ENCODE measurements at regions not wholly inside any gene's neighbourhood (a gene's known extent, or its start where the extent isn't known, plus 50 kb on each side); places are given as distances from the start of the nearest gene placed in this dataset.

- DNase-seq (ENCODE audit: low spot score), result no peak
These were observed 125.2 kb upstream of the STEAP4 start for GRCh38 chr7:88431882-88432281.

DNA sequence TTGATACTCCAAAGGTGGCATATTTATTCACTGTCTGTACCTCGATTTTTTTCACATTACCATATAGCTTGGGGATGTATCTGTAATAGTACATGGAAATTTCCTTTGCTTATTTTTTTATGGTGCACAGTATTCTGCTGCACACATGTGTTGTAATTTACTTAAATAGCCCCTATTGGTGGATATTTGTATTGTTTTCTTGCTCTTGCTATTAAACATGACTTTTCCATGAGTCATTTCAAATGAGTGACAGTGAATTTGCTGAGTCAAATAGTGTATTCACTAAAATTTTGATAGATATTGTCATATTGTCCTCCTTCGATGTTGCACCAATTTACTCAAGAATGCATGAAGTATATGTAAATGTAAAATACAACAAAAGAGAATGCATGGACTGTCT, 122.7 kb upstream of the STEAP4 start:
- DNase-seq (ENCODE audit: low spot score), result no peak

GRCh38 chr7:88402529-88402928, 95.8 kb upstream of the STEAP4 start:
- DNase-seq (ENCODE audit: low spot score), result no peak

DNA sequence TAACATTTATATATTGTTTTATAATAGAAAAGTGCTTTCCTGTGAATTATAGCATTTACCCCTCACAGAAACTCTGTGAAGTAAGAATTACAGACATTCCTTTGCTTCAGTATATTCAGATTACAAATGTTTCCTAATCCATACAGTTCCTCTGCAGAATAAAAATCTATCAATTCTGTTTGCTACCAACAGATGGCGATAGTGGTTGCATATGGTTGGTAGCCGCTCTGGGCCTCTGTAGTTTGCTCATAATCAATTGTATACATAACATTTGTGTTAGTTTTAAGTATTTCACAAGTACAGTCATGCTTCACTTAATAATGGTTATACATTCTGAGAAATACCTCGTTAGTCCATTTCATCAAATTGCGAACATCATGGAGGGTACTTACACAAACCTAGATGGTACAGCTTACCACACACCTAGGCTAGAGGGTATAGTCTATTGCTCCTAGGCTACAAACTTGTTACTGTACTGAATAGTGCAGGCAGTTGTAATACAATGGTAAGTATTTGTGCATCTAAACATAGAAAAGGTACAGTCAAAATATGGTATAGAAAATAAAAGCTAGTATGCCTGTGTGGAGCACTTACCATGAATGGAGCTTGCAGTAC, 94.4 kb upstream of the STEAP4 start:
- peak; percentile 69 for DNase-seq (ENCODE audit: low spot score)

DNA sequence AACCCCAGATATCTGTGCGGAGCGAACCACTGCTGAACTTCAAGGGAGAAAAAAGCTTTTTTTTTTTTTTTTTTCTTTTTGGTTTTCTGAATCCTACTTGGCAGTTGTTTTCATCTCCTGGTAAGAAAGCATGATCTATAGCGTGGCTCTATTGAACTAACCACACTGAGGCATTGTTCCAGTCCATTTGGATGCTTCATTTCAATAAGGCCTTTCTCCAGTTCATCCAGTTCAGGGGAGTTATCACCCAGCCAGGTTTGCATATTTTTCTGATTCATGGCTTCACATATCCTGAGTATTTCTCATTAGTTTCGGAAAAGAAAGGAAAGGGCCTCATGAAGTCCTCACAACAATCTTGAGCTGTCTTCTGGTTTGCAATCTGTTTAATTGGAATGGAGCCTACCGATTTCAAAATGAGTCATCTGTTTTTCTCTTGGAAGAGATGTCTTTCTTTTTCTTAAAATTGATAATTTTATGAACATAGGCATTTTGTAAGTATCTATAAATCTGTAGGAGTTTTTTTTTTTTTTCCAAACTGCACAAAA, 93.1 kb upstream of the STEAP4 start:
- DNase-seq (ENCODE audit: low spot score), result no peak

- DNase-seq (ENCODE audit: low spot score), result no peak
These were observed 92.3 kb upstream of the STEAP4 start for GRCh38 chr7:88399036-88399435.

DNA sequence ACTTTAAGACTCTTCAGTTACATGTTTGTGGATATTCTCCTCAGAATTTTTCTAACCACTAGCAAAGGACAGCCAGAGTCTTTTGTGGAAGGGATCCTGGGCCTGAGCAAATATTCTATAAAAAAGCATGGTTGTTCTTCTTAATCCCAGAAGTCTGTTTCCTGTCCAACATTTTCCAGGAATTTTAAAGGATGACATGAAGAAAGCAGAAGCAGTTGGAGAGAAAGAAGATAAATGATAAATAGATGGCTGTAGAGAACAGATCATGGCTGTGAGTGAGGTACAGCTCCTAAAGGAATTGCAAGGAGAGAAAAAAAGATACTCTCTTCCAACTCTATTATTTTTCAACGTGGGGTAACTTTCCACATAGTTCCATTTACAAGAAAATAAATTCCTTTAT, 91.8 kb upstream of the STEAP4 start:
- no peak for DNase-seq (ENCODE audit: low spot score)

- DNase-seq (ENCODE audit: low spot score), result no peak
These were observed 90.2 kb upstream of the STEAP4 start for GRCh38 chr7:88396948-88397322.

- peak; percentile 34 for DNase-seq (ENCODE audit: low spot score)
These were observed 89.7 kb upstream of the STEAP4 start for GRCh38 chr7:88396295-88396947.

DNA sequence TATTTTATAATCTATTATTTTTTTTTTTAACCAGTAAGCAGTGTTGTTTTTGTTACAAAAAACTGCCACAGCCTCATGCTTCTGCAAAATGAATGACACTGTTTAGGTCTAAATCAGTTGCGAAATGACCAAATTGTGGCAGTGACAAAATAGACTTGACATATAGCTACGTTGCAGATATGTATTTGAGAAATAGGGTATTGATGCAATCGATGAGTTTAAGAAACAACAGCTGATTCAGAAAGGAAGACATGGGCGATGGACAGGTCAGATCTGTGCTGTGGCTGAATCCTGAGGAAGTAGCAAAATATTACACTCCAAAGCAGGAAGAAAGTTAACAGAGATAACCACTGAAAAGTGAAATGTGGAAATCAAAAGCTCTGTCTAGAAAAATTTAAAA, 89.0 kb upstream of the STEAP4 start:
- no peak for DNase-seq (ENCODE audit: low spot score)

DNA sequence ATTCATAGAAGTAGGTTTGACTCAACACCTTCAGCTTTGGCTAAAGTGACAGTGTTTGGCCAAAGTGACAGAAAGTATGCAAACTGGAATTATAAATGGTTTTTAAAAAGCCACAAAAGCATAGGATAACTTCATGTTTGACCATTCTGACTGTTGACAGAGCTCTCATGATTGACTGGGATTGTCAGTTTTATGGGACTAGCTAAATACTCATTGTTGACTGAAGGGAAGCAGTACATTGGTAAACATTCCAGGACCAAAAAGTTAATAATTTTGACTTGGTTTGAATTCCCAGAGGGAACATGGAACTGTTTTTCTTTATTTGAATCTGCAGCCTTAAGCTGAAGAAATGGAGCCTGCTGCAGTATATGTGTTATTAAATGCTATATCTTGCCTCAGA, 84.6 kb upstream of the STEAP4 start:
- DNase-seq (ENCODE audit: low spot score), result no peak

DNA sequence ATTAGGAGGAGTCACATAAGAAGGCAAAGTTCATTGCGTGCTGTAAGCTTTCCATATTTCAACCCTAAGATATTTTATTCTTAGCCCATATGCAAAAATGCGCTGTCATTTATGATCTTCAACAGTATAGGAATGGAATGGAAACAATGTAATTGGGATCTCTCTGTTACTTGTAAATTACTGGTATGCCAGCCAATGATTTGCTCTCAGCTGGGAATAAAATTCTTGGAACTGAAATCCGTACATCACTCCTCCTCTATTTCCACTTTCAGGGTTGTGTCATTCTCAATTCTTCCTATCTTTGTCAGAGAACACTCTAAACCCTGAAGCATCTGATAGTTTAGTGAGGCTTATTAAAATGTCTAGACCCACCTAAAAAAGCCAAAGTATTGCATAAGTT, 80.7 kb upstream of the STEAP4 start:
- no peak for DNase-seq (ENCODE audit: low spot score)

DNA sequence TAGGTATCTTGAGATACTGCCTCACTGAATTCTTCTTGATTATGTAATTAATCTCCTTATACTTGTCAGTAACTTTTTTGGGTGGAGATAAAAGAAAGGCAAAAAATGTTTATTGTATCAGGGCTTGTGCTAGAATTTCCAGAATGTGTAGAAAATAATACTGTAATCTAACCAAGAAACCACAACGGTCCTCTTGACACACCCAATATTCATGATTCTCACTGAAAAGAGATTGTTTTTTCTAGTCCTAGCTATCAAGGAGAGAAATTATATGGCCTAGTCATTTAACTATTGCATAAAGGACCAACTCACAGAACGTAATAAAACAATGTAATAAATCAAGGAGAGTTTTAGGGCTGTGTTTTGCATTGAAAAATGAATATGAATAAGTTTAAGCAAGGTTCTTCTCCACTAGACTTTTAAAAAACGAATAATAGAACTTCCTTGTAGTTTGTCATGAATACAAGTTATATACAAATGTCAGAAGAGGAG, 80.0 kb upstream of the STEAP4 start:
- no peak for DNase-seq (ENCODE audit: low spot score)

DNA sequence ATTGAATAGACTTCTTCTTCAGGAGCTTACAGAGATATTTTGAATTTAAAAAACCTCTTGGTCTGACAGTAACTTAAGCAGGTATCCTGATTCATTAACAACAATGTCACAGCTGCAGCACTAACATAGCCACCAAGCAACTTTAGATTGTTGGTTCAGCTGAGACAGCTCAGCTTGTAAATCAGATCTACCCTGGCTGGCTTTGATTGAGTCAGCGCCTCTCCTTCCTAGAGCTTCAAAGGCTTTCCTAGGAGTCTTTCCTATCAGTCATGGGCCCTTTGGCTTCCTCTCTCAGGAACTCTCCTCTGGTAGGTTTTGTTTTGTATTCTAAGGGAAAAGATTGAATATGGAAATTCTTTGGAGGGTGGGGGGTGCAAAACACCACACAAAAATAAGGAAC, 70.7 kb upstream of the STEAP4 start:
- no peak for DNase-seq (ENCODE audit: low spot score)

GRCh38 chr7:88368686-88369085, 62.0 kb upstream of the STEAP4 start:
- DNase-seq (ENCODE audit: low spot score), result no peak

DNA sequence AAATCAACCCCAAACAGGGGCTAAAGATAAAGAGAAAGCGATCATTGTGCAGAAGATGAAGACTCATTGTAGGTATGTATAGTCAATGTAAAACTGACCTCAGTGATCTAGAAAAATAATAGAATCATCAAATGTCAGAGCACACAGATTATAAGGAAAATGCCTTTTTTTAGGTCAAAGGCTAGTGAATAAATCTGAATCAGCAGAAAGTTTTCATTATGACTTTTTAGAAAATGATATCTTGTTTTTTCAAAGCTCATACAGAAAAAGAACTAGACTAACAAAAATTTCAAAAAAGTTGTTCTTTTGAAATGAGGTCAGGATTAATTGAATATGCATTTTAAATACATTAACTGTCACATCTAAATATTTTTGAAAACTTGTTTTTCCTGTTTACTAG, 60.2 kb upstream of the STEAP4 start:
- no peak for DNase-seq (ENCODE audit: low spot score)

GRCh38 chr7:88363869-88364268, 57.2 kb upstream of the STEAP4 start:
- DNase-seq (ENCODE audit: low spot score), result no peak

GRCh38 chr7:88363249-88363648, 56.6 kb upstream of the STEAP4 start:
- no peak for DNase-seq (ENCODE audit: low spot score)

GRCh38 chr7:88361357-88361756, 54.7 kb upstream of the STEAP4 start:
- no peak for DNase-seq (ENCODE audit: low spot score)

DNA sequence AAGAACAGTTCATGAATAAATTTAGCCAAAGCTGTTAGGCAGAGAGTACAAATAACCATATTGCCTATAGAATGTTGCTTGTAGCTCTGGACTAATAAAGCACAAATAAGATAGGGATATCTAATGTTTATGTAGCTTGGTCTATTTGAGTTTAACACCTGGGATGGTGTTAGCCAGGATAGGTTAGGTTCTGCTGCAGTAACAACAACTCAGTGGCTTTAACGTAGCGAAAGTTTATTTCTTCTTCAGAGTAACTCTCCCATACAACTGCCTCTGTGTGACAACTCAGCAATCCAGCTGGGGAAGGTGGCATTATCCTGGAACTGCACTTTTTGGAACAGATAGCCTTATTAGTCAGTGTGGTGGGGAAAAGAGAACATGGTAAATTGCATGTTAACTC, 52.2 kb upstream of the STEAP4 start:
- DNase-seq (ENCODE audit: low spot score), result no peak

GRCh38 chr7:88358526-88358838, 51.8 kb upstream of the STEAP4 start:
- DNase-seq (ENCODE audit: low spot score), result no peak

GRCh38 chr7:88357781-88358525, 51.3 kb upstream of the STEAP4 start:
- peak; percentile 56 for DNase-seq (ENCODE audit: low spot score)

GRCh38 chr7:88357294-88357693, 50.6 kb upstream of the STEAP4 start:
- no peak for DNase-seq (ENCODE audit: low spot score)
